HG02870 (cell line): ENCODE measurements at regions not wholly inside any gene's neighbourhood (a gene's known extent, or its start where the extent isn't known, plus 50 kb on each side); places are given as distances from the start of the nearest gene placed in this dataset.

Experiments
- ATAC-seq: cut with Tn5 transposase; IDR thresholded peaks from one replicate; pipeline ENCODE4 v1.9.1; 2021; ENCODE audit warnings: mild to moderate bottlenecking, moderate library complexity; ENCODE audit not compliant: unreplicated experiment

DNA sequence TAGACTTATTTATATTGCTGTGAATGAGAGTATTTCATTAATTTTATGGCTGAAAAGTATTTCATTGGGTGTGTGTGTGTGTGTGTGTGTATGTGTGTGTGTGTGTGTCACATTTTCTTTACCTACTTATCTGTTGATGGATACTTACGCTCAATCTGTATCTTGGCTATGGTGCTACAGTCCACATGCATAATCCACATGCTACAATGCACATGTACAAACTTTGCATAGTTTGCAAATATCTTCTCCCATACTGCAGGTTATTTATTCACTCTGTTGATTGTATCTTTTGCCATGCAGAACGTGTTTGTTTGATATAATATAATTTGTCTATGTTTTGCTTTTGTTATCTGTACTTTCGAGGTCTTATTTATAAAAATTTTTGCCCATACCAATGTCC is 167.8 kb downstream of the RAB28 start:
- ATAC-seq, result no peak

- ATAC-seq, result no peak
Observed at GRCh38 chr4:13313856-13314255, 170.3 kb downstream of the RAB28 start.

- no peak for ATAC-seq
Observed at GRCh38 chr4:13312264-13312663, 171.9 kb downstream of the RAB28 start.

DNA sequence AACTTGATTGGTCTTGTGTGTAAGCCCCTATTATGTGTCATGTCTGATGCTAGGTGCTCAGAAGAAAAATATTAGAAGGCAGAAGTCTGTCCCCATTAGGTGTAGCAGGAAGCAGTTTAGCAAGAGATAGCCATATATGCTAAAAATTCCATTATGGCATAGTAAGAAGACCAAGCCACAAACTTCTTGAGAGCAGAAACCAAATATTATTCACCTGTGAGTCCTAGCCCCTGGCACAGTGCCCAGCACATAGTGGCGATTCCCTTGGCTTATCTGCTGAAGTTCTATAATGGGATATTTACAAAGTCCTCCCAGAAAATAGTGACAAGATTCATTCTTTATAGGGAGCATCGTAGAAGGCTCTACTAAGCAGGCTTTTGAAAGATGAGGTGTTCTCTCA is 174.4 kb downstream of the RAB28 start:
- no peak for ATAC-seq

GRCh38 chr4:13306356-13306755 is 177.8 kb downstream of the RAB28 start:
- ATAC-seq, result no peak

DNA sequence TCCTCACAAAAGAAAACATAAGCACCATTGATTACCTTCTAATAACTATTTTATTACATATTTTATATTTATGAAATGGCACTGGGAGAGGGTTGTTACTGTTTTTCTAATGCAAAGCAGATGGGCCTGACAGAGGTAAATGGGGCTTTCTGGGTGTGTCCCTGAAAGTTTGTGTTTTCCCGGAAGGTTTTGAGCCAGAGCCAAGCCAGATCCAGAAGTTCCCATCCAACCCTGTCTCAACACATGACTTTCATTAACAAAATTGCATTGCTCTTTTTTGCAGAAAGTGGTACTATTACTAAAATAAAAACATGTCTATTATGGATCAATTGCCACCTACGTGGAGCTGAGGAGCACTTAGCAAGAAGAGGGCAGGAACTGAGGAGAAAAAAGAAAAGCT is 181.3 kb downstream of the RAB28 start:
- no peak for ATAC-seq

- no peak for ATAC-seq
Observed at GRCh38 chr4:13299343-13299742, 184.8 kb downstream of the RAB28 start.

DNA sequence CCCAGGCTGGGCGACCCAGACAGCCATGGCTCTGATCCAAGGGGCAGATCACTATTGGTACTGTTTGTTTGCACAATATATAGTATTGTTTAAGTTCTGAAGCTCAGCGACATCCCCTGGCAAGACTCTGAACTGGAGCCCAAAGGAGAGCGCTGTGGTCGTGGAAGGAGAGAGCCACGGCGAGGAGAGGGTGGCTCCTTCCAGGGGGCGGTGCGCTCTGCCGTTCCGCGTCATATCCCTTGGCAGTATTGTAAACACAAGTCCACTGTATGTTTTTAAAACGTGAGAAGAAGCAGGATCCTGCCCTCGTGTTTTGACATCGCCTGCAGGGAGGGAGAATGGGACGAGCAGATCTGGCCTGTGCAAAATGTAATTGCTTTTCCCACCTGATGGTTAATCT is 185.5 kb downstream of the RAB28 start:
- ATAC-seq, result no peak

- no peak for ATAC-seq
Observed at GRCh38 chr4:13296986-13297385, 187.2 kb downstream of the RAB28 start.

- ATAC-seq, result no peak
Observed at GRCh38 chr4:13294961-13295605, 189.1 kb downstream of the RAB28 start.

GRCh38 chr4:13292372-13292771 is 191.8 kb downstream of the RAB28 start:
- no peak for ATAC-seq

DNA sequence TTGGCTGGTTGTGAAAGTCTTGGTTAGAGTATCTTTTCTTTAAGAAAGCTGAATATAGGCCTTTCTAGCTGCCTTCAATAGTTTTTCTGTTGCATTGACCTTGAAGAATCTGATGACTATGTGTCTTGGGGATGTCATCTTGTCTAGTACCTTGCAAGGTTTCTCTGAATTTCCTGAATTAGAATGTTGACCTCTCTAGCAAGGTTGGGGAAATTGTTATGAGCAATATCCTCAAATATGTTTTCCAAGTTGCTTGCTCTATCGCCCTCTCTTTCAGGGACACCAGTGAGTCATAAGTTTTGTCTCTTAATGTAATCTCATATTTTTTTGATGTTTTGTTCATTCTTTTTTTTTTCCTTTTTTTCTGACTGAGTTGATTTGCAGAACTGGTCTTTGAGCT is 194.7 kb downstream of the RAB28 start:
- no peak for ATAC-seq

DNA sequence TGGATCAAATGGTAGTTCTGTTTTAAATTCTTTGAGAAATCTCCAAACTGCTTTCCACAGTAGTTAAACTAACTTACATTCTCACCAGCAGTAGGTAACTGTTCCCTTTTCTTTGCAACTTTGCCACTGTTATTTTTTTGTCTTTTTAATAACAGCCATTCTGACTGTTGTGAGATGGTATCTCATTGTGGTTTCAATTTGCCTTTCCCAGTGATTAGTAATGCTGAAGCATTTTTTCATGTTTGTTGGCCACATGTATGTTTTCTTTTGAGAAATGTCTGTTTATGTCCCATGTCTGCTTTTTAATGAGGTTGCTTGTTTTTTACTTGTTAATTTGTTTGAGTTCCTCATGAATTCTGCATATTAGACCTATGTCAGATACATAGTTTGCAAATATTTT is 198.8 kb downstream of the RAB28 start:
- ATAC-seq, result no peak

DNA sequence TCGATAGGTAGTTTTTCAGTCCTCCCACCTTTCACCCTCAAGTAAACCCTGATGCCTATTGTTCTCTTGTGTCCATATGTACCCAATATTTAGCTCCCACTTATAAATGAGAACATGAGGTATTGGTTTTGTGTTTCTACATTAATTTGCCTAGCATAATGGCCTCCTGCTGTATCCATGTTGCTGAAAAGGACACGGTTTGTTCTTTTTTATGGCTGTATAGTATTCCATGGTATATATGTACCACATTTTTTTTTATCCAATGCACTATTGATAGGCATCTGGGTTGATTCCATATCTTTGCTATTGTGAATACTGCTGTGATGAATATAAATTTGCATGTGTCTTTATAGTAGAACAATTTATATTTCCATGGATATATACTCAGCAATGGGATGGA is 199.2 kb downstream of the RAB28 start:
- ATAC-seq, result no peak

DNA sequence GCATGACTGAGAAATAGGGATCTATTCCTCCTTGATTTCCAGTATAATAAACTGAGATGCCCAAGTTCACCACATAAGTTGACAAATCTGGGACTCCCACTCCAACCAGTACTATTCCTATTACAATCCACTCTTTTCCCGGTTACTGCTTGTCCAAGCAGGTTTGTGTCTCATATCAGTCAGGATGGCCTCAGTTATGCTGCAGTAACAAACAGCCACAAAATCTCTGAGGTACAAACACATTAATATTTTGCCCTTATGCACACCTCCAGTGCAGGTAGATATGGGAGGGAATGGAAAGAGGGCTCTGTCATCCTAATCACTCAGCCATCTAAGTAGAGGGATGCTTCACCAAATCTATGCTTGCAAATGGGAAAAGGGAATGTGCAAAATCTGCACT is 207.8 kb downstream of the RAB28 start:
- no peak for ATAC-seq

GRCh38 chr4:13268703-13269102 is 215.4 kb downstream of the RAB28 start:
- no peak for ATAC-seq

GRCh38 chr4:13268165-13268564 is 216.0 kb downstream of the RAB28 start:
- ATAC-seq, result no peak

DNA sequence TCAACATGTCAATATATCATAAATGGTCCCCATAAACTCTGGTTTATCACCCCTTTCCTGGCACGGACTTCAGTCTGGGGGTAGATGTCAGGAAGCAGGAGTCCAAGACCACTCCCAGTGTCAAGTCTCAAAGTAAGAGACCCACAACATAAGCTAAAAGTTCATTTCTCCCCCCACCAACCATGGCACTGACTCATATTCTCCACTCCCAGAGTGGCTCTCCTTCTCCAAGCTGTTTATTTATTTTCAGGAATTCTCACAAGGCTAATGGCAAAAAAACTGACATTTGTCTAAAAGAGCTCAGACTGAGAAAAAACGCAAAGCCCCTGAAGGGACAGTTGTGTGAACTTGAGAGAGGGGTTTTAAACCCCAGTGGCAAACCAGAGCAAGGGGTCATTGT is 217.0 kb downstream of the RAB28 start:
- no peak for ATAC-seq

DNA sequence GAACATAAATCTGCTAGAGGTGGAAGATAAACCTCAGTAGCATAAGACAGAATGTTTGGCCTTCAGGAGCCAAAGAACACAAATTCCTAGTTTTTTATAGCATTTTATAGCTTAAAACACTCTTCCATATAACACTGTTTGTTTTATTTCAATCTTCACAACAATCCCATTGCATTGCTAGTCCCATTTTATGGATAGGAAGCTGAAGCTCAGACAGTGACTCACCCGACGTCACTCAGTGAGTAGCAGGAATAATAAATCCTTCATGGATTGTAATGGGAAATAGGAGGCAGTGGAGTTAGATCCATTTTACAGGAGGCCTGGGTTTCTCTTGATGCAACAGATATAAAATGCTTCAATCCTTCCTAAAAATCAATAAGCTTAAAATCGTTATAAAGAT is 217.5 kb downstream of the RAB28 start:
- ATAC-seq, result no peak

- ATAC-seq, result no peak
Observed at GRCh38 chr4:13263967-13264525, 220.1 kb downstream of the RAB28 start.

- ATAC-seq, result no peak
Observed at GRCh38 chr4:13262816-13263215, 221.3 kb downstream of the RAB28 start.

GRCh38 chr4:13261486-13262257 is 222.5 kb downstream of the RAB28 start:
- ATAC-seq, result no peak
